Large intestine (tissue), 3 donors: ENCODE measurements at regions not wholly inside any gene's neighbourhood (a gene's known extent, or its start where the extent isn't known, plus 50 kb on each side); places are given as distances from the start of the nearest gene placed in this dataset.

Experiments
- DNase-seq, 2 donors: peaks; one replicate each; pipeline versions ENCODE4 v3.0.0 to v3.0.0-alpha.2; 2013
- H3K27ac ChIP-seq: one replicate; pipeline ENCODE4 v1.5.1; 2013; ENCODE audit warnings: low read length
- H3K27me3 ChIP-seq: 2 replicates; pipeline ENCODE4 v1.6.1; 2013; ENCODE audit warnings: low read length; ENCODE audit not compliant: control insufficient read depth, insufficient read depth
- H3K36me3 ChIP-seq: 2 replicates; pipeline ENCODE4 v1.6.1; 2013; ENCODE audit warnings: low read length; ENCODE audit not compliant: control insufficient read depth, insufficient read depth
- H3K4me1 ChIP-seq: one replicate; pipeline ENCODE4 v1.6.1; 2013; ENCODE audit warnings: low read length; ENCODE audit not compliant: control insufficient read depth, insufficient read depth
- H3K4me3 ChIP-seq: one replicate; pipeline ENCODE4 v1.5.1; 2013; ENCODE audit warnings: low read length
- H3K9me3 ChIP-seq: one replicate; pipeline ENCODE4 v1.6.1; 2013; ENCODE audit warnings: mild to moderate bottlenecking, low read depth, low read length, moderate library complexity; ENCODE audit not compliant: control insufficient read depth
- WGBS: methylation state at CpG from one replicate; pipeline ENCODE4 v1.1.5; 2013; ENCODE audit warnings: low lambda C conversion rate; ENCODE audit not compliant: insufficient coverage; 5-methylcytosine and 5-hydroxymethylcytosine counted together

DNA sequence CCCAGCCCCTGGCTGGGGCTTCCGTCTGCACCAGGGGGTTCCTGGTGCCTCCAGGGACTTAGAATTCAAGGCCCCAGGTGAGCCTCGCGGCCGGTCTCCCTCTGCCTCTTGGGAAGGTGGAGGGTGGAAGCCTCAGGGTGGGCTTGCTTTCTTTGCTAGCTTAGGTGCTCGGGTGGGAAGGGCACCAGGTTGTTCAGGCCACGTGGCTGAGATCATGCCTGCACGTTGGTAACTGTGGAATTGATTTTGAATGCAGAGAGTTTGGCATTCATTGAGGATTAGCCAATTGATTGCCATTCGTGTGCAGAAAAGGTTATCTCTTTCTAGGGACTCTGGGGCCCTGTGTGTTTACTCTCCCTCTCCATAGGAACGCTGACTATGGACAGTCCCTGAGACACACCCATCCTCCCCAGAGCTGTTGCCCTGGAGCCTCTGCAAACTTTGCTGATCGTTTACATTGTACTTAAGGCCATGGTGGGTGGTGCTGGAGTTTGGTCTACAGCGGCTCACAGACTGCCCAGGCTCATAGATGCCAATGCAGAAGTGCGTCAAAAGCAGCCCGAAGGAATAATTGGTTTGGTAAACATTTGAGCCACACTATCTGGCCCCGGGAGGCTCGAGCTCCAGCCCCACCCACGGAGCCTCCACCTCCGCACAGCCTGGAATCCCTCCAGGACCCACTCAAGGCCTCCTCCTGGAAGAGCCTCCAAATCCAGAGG is 1457.7 kb downstream of the BRD1 start:
- no peak overlapping the region for H3K4me3 ChIP-seq
- no CpG with 5 or more reads among the region's 17 CpGs for WGBS
- peak overlapping the region; percentile 23 for H3K27ac ChIP-seq

DNA sequence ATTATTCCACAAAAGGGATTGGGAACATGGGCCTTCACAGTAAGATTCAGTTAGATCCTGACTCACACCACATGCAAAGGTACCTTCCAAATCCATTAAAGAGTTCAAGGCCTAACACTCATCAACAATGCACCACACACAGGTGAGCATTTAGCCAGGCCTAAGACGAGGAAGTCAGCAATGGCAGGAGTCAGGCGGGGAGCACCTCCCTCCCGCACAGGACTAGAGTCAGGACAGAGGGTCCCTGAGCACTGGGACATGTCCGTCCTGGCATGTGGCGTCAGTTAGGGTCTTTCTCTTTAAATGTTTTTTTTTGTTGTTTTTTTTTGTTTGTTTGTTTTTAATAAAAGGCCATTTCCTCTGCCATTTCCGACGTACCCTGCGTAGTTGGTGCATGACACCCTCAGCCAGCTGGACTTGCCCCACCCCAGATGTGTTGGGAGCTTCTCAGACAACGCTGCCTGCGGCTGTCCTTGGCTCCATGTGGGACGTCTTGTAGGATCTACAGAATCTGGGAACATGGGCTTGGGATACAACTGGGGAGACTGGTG is 1458.6 kb downstream of the BRD1 start:
- Histone ChIP-seq H3K27me3 (no peaks in the 10 kb centered on the region), H3K4me1 (peaks cover 8% of the 10 kb centered on the region), H3K27ac (no peak overlapping the region), H3K9me3 (no peaks in the 10 kb centered on the region), H3K4me3 (no peak overlapping the region), H3K36me3 (no peaks in the 10 kb centered on the region)
- 80% methylated on average over 2 of the region's 11 CpGs for whole genome bisulfite sequencing
- DNase-seq = no peak

More for the DNA sequence above, 1457.7 kb downstream of the BRD1 start:
- Histone ChIP-seq H3K27me3 (no peaks in the 10 kb centered on the region), H3K36me3 (no peaks in the 10 kb centered on the region), H3K9me3 (no peaks in the 10 kb centered on the region), H3K4me1 (peaks cover 8% of the 10 kb centered on the region)
- DNase-seq = peak; percentile 67 to 78

DNA sequence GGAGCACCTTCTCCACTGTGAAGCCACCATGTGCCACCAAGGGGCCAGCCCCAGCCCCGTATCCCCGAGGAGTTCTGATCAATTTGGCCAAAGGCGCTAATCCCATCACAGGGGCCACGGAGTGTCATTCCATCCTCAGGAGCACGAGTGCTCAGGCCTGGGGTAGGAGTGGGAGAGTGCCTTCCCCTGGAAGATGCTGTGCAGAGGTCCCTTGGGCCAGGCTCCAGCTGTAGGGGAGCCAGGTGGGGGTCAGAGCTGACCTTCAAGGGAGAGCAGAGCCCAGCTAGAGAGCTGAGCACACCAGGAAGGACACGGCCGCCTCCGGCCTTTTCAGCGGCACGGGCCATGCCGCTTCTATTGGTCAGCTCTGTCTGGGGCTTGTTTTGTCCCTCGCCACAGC is 1459.9 kb downstream of the BRD1 start:
- H3K4me3 ChIP-seq = no peak overlapping the region
- peaks cover 8% of the 10 kb centered on the region for H3K4me1 ChIP-seq
- no peaks in the 10 kb centered on the region for H3K27me3 ChIP-seq
- H3K9me3 ChIP-seq = no peaks in the 10 kb centered on the region
- no peak for DNase-seq
- no peaks in the 10 kb centered on the region for H3K36me3 ChIP-seq
- no peak overlapping the region for H3K27ac ChIP-seq
- 100% methylated on average over 1 of the region's 12 CpGs for WGBS

DNA sequence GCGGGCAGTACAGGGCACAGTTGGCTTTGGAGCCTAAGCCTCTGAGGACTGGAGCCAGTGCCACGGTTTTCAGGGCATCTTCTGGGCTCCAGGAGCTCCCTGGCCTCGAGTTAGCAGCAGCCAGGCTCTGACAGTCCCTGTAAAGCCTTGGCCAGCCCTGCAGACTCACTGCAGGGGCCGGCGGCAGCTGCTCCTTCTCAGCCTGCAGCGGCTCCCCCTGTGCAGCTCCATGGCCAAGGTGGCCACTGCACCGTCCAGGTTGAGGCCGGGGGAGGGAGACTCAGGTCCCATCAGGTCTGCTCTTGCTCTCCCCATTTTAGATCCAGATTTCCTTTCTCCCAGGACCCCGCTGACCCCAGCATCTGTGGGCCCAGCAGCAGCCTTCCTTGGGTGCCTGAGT is 1461.1 kb downstream of the BRD1 start:
- DNase-seq = no peak
- H3K27ac ChIP-seq = no peak overlapping the region
- no peaks in the 10 kb centered on the region for H3K27me3 ChIP-seq
- no peaks in the 10 kb centered on the region for H3K9me3 ChIP-seq
- WGBS = no CpG with 5 or more reads among the region's 9 CpGs
- no peak overlapping the region for H3K4me3 ChIP-seq
- no peaks in the 10 kb centered on the region for H3K36me3 ChIP-seq
- peaks cover 8% of the 10 kb centered on the region for H3K4me1 ChIP-seq

DNA sequence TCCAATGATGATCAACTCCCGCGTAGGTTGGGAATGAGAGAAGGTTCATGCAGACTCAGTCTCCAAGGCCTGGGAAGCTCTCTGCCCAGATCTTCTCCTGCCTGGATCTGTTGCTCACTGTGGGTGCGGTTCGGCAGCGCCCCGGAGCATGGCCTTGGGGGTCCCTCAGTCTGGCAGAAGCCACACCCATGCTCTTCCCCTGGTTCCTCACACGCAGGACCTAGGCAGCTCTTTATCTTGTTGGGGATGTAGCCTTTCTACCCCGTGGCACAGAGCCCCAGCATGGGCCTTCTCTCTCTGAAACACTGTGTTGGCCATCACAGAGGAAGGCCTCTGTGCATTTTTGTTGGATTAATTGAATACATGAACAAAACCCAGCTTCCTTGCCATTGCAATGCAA is 1461.6 kb downstream of the BRD1 start:
- Histone ChIP-seq H3K27me3 (no peaks in the 10 kb centered on the region), H3K27ac (no peak overlapping the region), H3K4me1 (peaks cover 8% of the 10 kb centered on the region), H3K4me3 (no peak overlapping the region), H3K9me3 (no peaks in the 10 kb centered on the region), H3K36me3 (no peaks in the 10 kb centered on the region)
- DNase-seq = no peak
- WGBS = no CpG with 5 or more reads among the region's 8 CpGs

DNA sequence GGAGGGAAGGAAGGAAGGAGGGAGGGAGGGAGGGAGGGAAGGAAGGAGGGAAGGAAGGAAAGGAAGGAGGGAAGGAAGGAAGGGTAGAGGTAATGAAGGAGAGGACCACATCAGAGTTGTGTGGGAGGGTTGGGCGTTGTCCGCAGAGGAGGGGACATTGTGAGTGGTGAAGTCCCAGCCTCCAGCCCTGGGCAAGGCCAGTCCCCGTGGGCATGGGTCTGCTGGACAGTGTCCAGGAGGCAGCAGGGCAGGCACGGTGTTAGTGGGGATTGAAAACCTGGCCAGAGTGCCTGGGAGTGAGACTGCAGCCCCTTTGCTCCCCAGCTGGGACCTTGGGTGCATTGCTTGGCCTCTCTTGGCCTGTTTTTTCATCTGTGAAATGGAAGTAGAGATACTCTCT is 1462.3 kb downstream of the BRD1 start:
- no peak for DNase-seq

DNA sequence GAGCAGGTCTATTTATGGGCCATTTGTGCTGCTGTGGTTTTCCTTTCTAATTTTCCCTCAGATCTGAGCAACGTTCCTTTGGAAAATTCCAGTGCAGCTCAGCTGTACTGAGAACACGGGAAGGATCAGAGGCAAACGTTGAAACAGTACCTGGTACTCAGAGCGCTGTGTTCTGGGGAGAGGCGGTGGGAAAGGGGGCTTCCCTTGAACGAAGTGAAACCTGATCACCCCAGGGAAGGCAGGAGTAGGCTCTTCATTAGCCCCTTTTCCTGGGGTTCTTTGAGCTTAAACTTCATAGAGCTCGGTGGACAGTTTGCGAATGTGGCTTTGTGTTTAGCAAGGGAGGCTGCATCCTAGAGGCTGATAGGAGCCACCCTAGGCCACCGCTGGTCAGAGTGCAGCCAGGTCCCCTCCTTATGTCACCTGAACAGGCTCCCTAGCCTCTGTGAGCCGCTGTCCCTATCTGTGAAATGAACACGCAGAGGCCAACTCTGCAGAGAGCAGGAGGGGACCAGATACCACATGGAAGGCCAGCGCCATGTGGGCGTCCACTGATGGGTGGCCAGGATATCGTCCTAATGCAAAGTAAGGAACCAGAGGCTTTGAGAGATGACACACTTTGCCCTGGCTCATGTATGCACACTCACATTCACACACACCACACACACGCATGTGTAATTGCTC is 1464.8 kb downstream of the BRD1 start:
- Histone ChIP-seq H3K36me3 (no peaks in the 10 kb centered on the region), H3K27ac (no peak overlapping the region), H3K4me3 (no peak overlapping the region), H3K4me1 (no peaks in the 10 kb centered on the region), H3K27me3 (peaks cover 2% of the 10 kb centered on the region), H3K9me3 (no peaks in the 10 kb centered on the region)
- WGBS = no CpG with 5 or more reads among the region's 15 CpGs
- DNase-seq = no peak

More for the DNA sequence above, 1462.3 kb downstream of the BRD1 start:
- Histone ChIP-seq H3K4me3 (no peak overlapping the region), H3K27ac (no peak overlapping the region), H3K4me1 (peaks cover 4% of the 10 kb centered on the region), H3K9me3 (no peaks in the 10 kb centered on the region), H3K36me3 (no peaks in the 10 kb centered on the region), H3K27me3 (no peaks in the 10 kb centered on the region)
- WGBS = no CpG with 5 or more reads among the region's 4 CpGs

DNA sequence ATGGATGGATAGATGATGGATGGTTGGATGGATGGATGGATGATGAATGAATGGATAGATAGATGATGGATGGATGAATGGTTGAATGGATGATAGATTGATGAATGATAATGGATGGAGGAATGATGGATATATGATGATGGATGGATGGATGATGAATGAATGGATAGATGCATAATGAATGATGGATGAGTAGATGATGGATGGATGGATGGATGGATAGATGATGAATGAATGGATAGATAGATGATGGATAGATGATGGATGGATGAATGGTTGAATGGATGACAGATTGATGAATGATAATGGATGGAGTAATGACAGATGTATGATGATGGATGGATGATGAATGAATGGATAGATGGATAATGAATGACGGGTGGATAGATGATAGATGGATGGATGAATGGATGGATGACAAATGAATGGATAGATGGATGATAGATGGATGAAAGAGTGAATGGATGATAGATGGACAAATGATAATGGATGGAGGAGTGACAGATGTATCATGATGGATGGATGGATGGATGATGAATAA is 1466.5 kb downstream of the BRD1 start:
- Histone ChIP-seq H3K36me3 (no peaks in the 10 kb centered on the region), H3K9me3 (no peaks in the 10 kb centered on the region), H3K27me3 (peaks cover 2% of the 10 kb centered on the region), H3K27ac (no peak overlapping the region), H3K4me3 (no peak overlapping the region), H3K4me1 (no peaks in the 10 kb centered on the region)
- no peak for DNase-seq
- WGBS = 89% methylated on average over 1 of the region's 1 CpG

DNA sequence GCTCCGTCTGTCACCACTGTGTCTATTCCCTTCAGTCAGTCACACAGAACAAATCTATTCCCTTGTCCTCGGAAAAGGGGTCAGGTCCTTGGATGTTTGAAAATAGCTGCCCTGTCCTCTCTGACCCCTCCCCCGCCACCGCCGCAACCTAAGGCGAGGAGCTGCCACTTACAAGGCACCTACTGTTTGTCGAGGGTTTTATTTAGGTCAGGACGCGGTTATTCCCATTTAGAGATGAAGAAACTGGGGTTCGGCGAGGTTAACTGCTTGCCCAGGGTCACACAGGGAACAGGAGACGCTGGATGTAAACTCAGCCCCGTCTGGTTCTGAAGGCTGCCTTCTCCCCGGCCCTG is 1468.1 kb downstream of the BRD1 start:
- Histone ChIP-seq H3K4me3 (no peak overlapping the region), H3K36me3 (no peaks in the 10 kb centered on the region), H3K27me3 (peaks cover 2% of the 10 kb centered on the region), H3K9me3 (no peaks in the 10 kb centered on the region), H3K27ac (no peak overlapping the region), H3K4me1 (no peaks in the 10 kb centered on the region)
- no peak for DNase-seq
- no CpG with 5 or more reads among the region's 14 CpGs for WGBS

DNA sequence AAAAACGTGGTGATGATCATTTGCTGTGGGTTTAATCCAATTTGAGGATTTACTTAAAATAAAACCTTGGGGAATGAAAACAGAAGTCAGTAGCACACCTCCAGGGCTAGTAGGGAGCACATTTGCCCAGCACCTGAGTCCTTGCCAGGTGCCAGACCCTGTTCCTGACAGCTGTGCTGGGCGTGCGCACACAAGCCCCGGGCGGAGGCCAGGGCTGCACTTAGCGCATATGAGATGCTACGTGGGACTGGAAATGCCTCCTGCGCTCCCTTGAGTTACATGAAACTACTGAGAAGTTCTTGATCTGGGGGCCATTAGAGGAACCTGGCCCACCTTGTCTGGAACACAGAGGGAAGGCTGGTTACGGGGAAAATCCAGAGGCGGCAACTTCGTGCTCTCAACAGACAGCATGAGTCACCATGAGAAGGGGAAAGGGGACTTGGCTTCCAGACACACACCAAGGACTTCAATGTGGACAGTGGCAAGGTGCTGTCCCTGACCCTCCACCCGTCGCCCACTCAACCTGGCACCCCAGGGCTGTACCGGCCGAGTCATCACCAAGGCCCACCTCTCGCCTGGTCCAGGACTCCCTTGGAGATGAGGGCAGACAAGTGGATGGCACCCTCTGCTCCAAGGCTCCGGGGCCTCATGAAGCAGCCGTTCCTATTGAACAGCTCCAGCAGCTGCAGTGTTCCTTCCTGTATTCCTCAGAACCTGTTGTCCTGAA is 1468.6 kb downstream of the BRD1 start:
- Histone ChIP-seq H3K27ac (no peak overlapping the region), H3K4me1 (no peaks in the 10 kb centered on the region), H3K27me3 (peaks cover 2% of the 10 kb centered on the region), H3K9me3 (no peaks in the 10 kb centered on the region), H3K4me3 (no peak overlapping the region), H3K36me3 (no peaks in the 10 kb centered on the region)
- 67% methylated on average over 1 of the region's 18 CpGs for WGBS
- DNase-seq = no peak
